SK-N-SH treated with all-trans-retinoic acid at 6 μM for 48 hours (cell line): ENCODE measurements at regions not wholly inside any gene's neighbourhood (a gene's known extent, or its start where the extent isn't known, plus 50 kb on each side); places are given as distances from the start of the nearest gene placed in this dataset.

Experiments
- ZC3H10 ChIP-seq: fragments of 250-450 bp; sonication (Bioruptor Pico); IDR thresholded peaks from 2 replicates; pipeline ENCODE4 v1.5.1; 2021; ENCODE audit warnings: mild to moderate bottlenecking, moderate library complexity
- ZFP3 ChIP-seq: fragments of 250-450 bp; sonication (Bioruptor Pico); IDR thresholded peaks from 2 replicates; pipeline ENCODE4 v1.5.0; 2020; ENCODE audit warnings: mild to moderate bottlenecking, moderate library complexity
- ZFP30 ChIP-seq: fragments of 450-650 bp; formaldehyde crosslinking; IDR thresholded peaks from 2 replicates; pipeline ENCODE4 v1.5.0; 2022; ENCODE audit warnings: mild to moderate bottlenecking, moderate library complexity
- ZNF565 ChIP-seq: fragments of 450-650 bp; formaldehyde crosslinking; conservative IDR thresholded peaks from 2 replicates; pipeline ENCODE4 v1.5.0; 2020; ENCODE audit warnings: low read depth, mild to moderate bottlenecking, moderate library complexity
- TF ChIP-seq, protein P1 (sequence below): fragments of 250-450 bp; sonication (Bioruptor Pico); IDR thresholded peaks from 2 replicates; pipeline ENCODE4 v1.8.0; 2021; ENCODE audit warnings: low read depth, mild to moderate bottlenecking, moderate library complexity, borderline replicate concordance
- TF ChIP-seq, protein P2 (sequence below): fragments of 250-450 bp; sonication (Bioruptor Pico); IDR thresholded peaks from 2 replicates; pipeline ENCODE4 v1.5.1; 2020; ENCODE audit warnings: low read depth, mild to moderate bottlenecking, moderate library complexity
- TF ChIP-seq, protein P3 (sequence below): fragments of 250-450 bp; sonication (Bioruptor Pico); IDR thresholded peaks from 2 replicates; pipeline ENCODE4 v1.5.1; 2021; ENCODE audit warnings: mild to moderate bottlenecking, moderate library complexity
- TF ChIP-seq, protein P4 (sequence below): fragments of 250-450 bp; sonication (Bioruptor Pico); IDR thresholded peaks from 2 replicates; pipeline ENCODE4 v1.8.0; 2020; ENCODE audit warnings: mild to moderate bottlenecking, moderate library complexity, borderline replicate concordance

DNA sequence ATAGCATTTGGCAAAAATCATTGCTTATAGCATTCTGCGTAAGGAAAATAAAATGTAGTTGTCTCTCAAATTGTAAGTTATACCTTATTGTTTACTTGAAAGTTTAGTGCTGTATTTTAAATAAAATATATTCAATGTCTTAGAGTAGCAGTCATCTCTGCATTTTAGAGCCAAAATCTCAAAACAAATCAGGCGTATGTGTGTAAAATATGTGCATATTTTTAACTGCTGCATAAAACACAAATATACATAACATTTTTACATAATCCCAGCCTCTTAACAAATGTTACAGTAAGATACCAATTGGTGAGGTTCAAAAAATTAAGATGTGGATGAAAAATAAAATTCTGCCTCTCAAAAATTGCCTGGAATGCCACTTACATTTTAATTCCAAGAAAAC lies 145.8 kb upstream of the AGA start:
- TF ChIP-seq, protein P1, sequence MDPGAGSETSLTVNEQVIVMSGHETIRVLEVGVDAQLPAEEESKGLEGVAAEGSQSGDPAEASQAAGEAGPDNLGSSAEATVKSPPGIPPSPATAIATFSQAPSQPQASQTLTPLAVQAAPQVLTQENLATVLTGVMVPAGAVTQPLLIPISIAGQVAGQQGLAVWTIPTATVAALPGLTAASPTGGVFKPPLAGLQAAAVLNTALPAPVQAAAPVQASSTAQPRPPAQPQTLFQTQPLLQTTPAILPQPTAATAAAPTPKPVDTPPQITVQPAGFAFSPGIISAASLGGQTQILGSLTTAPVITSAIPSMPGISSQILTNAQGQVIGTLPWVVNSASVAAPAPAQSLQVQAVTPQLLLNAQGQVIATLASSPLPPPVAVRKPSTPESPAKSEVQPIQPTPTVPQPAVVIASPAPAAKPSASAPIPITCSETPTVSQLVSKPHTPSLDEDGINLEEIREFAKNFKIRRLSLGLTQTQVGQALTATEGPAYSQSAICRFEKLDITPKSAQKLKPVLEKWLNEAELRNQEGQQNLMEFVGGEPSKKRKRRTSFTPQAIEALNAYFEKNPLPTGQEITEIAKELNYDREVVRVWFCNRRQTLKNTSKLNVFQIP (CRISPR knock-in tag), result no peak
- TF ChIP-seq ZFP3 (CRISPR knock-in tag) (no peak), ZC3H10 (CRISPR knock-in tag) (no peak), ZFP30 (no peak), ZNF565 (CRISPR knock-in tag) (no peak)
- TF ChIP-seq, protein P2, sequence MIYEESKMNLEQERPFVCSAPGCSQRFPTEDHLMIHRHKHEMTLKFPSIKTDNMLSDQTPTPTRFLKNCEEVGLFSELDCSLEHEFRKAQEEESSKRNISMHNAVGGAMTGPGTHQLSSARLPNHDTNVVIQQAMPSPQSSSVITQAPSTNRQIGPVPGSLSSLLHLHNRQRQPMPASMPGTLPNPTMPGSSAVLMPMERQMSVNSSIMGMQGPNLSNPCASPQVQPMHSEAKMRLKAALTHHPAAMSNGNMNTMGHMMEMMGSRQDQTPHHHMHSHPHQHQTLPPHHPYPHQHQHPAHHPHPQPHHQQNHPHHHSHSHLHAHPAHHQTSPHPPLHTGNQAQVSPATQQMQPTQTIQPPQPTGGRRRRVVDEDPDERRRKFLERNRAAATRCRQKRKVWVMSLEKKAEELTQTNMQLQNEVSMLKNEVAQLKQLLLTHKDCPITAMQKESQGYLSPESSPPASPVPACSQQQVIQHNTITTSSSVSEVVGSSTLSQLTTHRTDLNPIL, result no peak
- TF ChIP-seq, protein P3, sequence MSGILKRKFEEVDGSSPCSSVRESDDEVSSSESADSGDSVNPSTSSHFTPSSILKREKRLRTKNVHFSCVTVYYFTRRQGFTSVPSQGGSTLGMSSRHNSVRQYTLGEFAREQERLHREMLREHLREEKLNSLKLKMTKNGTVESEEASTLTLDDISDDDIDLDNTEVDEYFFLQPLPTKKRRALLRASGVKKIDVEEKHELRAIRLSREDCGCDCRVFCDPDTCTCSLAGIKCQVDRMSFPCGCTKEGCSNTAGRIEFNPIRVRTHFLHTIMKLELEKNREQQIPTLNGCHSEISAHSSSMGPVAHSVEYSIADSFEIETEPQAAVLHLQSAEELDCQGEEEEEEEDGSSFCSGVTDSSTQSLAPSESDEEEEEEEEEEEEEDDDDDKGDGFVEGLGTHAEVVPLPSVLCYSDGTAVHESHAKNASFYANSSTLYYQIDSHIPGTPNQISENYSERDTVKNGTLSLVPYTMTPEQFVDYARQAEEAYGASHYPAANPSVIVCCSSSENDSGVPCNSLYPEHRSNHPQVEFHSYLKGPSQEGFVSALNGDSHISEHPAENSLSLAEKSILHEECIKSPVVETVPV (CRISPR knock-in tag), result no peak
- TF ChIP-seq, protein P4, sequence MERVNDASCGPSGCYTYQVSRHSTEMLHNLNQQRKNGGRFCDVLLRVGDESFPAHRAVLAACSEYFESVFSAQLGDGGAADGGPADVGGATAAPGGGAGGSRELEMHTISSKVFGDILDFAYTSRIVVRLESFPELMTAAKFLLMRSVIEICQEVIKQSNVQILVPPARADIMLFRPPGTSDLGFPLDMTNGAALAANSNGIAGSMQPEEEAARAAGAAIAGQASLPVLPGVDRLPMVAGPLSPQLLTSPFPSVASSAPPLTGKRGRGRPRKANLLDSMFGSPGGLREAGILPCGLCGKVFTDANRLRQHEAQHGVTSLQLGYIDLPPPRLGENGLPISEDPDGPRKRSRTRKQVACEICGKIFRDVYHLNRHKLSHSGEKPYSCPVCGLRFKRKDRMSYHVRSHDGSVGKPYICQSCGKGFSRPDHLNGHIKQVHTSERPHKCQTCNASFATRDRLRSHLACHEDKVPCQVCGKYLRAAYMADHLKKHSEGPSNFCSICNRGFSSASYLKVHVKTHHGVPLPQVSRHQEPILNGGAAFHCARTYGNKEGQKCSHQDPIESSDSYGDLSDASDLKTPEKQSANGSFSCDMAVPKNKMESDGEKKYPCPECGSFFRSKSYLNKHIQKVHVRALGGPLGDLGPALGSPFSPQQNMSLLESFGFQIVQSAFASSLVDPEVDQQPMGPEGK (CRISPR knock-in tag), result no peak
